SH-SY5Y (cell line): ENCODE measurements at regions not wholly inside any gene's neighbourhood (a gene's known extent, or its start where the extent isn't known, plus 50 kb on each side); places are given as distances from the start of the nearest gene placed in this dataset.

Experiments used
- GATA2 ChIP-seq: IDR thresholded peaks from 2 replicates; pipeline ENCODE4 v1.6.1; 2011; ENCODE audit warnings: mild to moderate bottlenecking, low read depth, low read length
- GATA3 ChIP-seq: IDR thresholded peaks from 2 replicates; pipeline ENCODE4 v1.6.1; 2011; ENCODE audit warnings: low read depth, mild to moderate bottlenecking, low read length, moderate library complexity

DNA sequence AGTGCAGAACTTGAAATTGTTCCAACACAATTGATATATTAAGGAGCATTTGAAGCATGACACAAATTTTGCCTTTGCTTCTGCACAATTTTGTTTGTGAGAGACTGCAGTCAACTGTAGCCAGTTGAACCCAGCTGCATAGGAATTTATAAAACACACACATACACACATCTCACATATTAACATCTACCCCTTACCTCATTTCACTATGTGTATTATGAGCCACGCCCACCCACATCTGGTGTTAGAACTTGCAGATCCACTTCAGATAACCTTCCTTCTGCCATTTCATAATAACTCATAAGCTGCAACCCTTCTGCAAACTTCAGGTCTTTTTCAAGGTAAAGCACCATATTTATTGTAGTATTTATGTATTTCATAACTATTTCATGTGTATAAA, 188.1 kb upstream of the WDFY3 start:
- no peak for TF ChIP-seq GATA2
- TF ChIP-seq GATA3: no peak
